MM.1S (cell line): ENCODE measurements at regions not wholly inside any gene's neighbourhood (a gene's known extent, or its start where the extent isn't known, plus 50 kb on each side); places are given as distances from the start of the nearest gene placed in this dataset.

Experiments used
- DNase-seq: peaks from one replicate; pipeline ENCODE4 v3.0.0-alpha.2; 2015
- H2AFZ ChIP-seq: fragments of 300-600 bp; sonication (generic); 2 replicates; pipeline ENCODE4 v1.6.0; 2016; ENCODE audit warnings: antibody characterized with exemption, low read length
- H3F3A ChIP-seq: fragments of 300-600 bp; sonication (generic); 2 replicates; pipeline ENCODE4 v1.6.1; 2016; ENCODE audit warnings: mild to moderate bottlenecking, antibody characterized with exemption, low read length, moderate library complexity, mixed read lengths; ENCODE audit not compliant: insufficient read depth
- H3K27ac ChIP-seq: fragments of 300-600 bp; sonication (generic); 2 replicates; pipeline ENCODE4 v1.5.1; 2016; ENCODE audit warnings: mild to moderate bottlenecking, low read length
- H3K27me3 ChIP-seq: fragments of 300-600 bp; sonication (generic); replicated peaks from 2 replicates; pipeline ENCODE4 v1.6.0; 2016; ENCODE audit warnings: low read length; ENCODE audit not compliant: insufficient read depth
- H3K36me3 ChIP-seq: fragments of 300-600 bp; sonication (generic); replicated peaks from 2 replicates; pipeline ENCODE4 v1.6.1; 2016; ENCODE audit warnings: mild to moderate bottlenecking, low read length, mixed read lengths; ENCODE audit not compliant: insufficient read depth
- H3K4me1 ChIP-seq: fragments of 300-600 bp; sonication (generic); 2 replicates; pipeline ENCODE4 v1.6.1; 2016; ENCODE audit warnings: low read length, mixed read lengths
- H3K4me2 ChIP-seq: fragments of 300-600 bp; sonication (generic); 2 replicates; pipeline ENCODE4 v1.6.0; 2016; ENCODE audit warnings: low read depth, low read length
- H3K4me3 ChIP-seq: fragments of 300-600 bp; sonication (generic); 2 replicates; pipeline ENCODE4 v1.5.1; 2016; ENCODE audit warnings: low read length, mixed read lengths
- H3K79me2 ChIP-seq: fragments of 300-600 bp; sonication (generic); 2 replicates; pipeline ENCODE4 v1.6.1; 2016; ENCODE audit warnings: mixed run types, low read length, mixed read lengths
- H3K9ac ChIP-seq: fragments of 300-600 bp; sonication (generic); 2 replicates; pipeline ENCODE4 v1.6.1; 2016; ENCODE audit warnings: low read length, mixed read lengths
- H3K9me2 ChIP-seq: fragments of 300-600 bp; sonication (generic); replicated peaks from 2 replicates; pipeline ENCODE4 v1.6.1; 2016; ENCODE audit warnings: mild to moderate bottlenecking, low read length, mixed read lengths; ENCODE audit not compliant: insufficient read depth
- H3K9me3 ChIP-seq: fragments of 300-600 bp; sonication (generic); replicated peaks from 2 replicates; pipeline ENCODE4 v1.6.1; 2016; ENCODE audit warnings: mild to moderate bottlenecking, low read length, mixed read lengths; ENCODE audit not compliant: insufficient read depth
- H4K20me1 ChIP-seq: fragments of 300-600 bp; sonication (generic); 2 replicates; pipeline ENCODE4 v1.6.1; 2016; ENCODE audit warnings: mild to moderate bottlenecking, low read length, moderate library complexity, mixed read lengths; ENCODE audit not compliant: insufficient read depth
- CTCF ChIP-seq: fragments of 300-600 bp; sonication (generic); IDR thresholded peaks from 2 replicates; pipeline ENCODE4 v1.5.1; 2016; ENCODE audit warnings: antibody characterized with exemption, low read length, mixed read lengths
- EZH2 ChIP-seq: fragments of 300-600 bp; sonication (generic); optimal IDR thresholded peaks from 2 replicates; pipeline ENCODE3; 2017; ENCODE audit warnings: low read depth, mild to moderate bottlenecking, antibody characterized with exemption, low read length, mixed read lengths
- EZH2phosphoT487 ChIP-seq: fragments of 300-600 bp; sonication (generic); IDR thresholded peaks from 2 replicates; pipeline ENCODE4 v1.6.1; 2018; ENCODE audit warnings: antibody characterized with exemption, low read length

DNA sequence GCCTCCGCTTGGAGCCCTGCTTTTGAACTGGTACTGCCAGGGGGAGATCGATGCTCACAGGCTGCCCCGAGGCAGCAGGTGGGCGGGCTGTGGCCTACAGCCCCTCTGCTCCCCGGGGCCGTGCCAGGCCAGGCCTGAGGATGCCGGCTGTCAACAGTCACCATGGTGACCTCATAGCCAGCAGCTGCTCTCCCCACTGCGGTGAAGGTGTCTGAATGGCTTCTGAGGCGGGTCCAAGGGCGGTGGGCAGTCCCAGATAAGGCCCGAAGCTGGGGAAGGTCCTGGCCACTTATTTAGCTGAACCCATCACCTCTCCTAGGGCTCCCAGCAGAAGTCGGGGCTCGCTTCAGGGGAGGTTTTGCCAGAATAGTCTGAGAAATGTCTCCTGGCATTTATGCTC, 179.3 kb downstream of the ARHGAP12 start:
- no peaks in the 10 kb centered on the region for H3K9me3 ChIP-seq
- no peak overlapping the region for H2AFZ ChIP-seq
- H3K4me1 ChIP-seq, result no peaks in the 10 kb centered on the region
- no peaks in the 10 kb centered on the region for H3K79me2 ChIP-seq
- H3K4me2 ChIP-seq, result no peak overlapping the region
- H3F3A ChIP-seq, result no peaks in the 10 kb centered on the region
- DNase-seq, result no peak
- H3K4me3 ChIP-seq, result no peak overlapping the region
- no peaks in the 10 kb centered on the region for H3K9me2 ChIP-seq
- H3K9ac ChIP-seq, result no peak overlapping the region
- no peaks in the 10 kb centered on the region for H3K27me3 ChIP-seq
- no peaks in the 10 kb centered on the region for H4K20me1 ChIP-seq
- no peaks in the 10 kb centered on the region for H3K36me3 ChIP-seq
- no peak overlapping the region for H3K27ac ChIP-seq
- no peak for TF ChIP-seq EZH2phosphoT487
- TF ChIP-seq EZH2, result no peak

DNA sequence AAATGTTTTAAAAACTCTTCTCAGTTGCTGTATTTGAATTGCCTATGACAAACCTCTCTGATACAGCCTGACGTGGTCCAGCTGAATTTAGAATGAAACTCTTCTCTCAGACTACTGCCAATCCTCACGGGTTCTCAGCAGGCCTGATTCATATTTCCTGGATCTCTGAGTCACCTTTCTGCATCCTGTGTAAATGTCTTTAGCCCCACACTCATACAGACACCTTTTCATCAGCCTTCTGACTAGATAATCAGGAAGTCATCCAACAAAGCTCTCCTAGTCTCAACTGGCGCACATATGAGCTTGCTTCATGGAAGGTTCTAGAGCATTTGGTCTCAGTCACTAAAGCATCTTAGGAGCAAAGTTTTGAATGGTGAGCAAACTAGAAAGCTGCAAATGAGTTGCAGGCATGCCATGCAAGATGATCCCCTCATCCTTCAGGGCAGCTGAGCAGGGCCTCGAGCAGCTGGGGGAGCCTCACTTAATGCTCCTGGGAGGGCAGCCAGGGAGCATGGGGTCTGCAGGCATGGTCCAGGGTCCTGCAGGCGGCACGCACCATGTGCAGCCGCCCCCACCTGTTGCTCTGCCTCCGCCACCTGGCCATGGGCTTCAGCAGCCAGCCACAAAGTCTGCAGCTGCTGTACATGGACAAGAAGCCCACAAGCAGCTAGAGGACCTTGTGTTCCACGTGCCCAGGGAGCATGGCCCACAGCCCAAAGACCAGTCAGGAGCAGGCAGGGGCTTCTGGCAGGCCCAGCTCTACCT, 182.8 kb downstream of the ARHGAP12 start:
- TF ChIP-seq EZH2 (no peak), EZH2phosphoT487 (no peak), CTCF (no peak)
- H3K27me3 ChIP-seq, result no peaks in the 10 kb centered on the region
- H3K4me2 ChIP-seq, result no peak overlapping the region
- no peaks in the 10 kb centered on the region for H3K9me3 ChIP-seq
- H3K4me1 ChIP-seq, result no peaks in the 10 kb centered on the region
- H3F3A ChIP-seq, result no peaks in the 10 kb centered on the region
- no peak overlapping the region for H3K9ac ChIP-seq
- no peaks in the 10 kb centered on the region for H3K36me3 ChIP-seq
- no peak for DNase-seq
- H4K20me1 ChIP-seq, result no peaks in the 10 kb centered on the region
- no peaks in the 10 kb centered on the region for H3K9me2 ChIP-seq
- H2AFZ ChIP-seq, result no peak overlapping the region
- H3K79me2 ChIP-seq, result no peaks in the 10 kb centered on the region
- H3K27ac ChIP-seq, result no peak overlapping the region
- no peak overlapping the region for H3K4me3 ChIP-seq

DNA sequence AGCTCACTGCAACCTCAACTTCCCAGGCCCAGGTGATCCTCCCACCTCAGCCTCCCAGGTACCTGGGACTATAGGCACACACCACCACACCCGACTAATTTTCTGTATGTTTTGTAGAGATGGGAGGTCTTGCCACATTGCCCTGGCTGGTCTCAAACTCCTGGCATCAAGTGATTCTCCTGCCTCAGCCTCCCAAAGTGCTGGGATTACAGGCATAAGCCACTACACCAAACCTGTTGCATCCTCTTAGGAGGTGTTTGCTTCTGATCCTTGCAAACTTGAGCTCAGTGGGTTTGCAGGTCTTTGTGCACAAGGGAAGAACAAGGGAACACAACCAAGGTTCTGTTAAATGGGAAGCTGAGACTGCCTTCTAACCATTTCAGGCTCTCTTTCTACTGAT, 184.6 kb downstream of the ARHGAP12 start:
- Histone ChIP-seq H3K4me3 (no peak overlapping the region), H3K79me2 (no peaks in the 10 kb centered on the region), H3K4me2 (no peak overlapping the region), H3K27me3 (no peaks in the 10 kb centered on the region), H3F3A (no peaks in the 10 kb centered on the region), H3K27ac (no peak overlapping the region), H2AFZ (no peak overlapping the region), H3K4me1 (no peaks in the 10 kb centered on the region), H3K9me3 (no peaks in the 10 kb centered on the region), H3K36me3 (no peaks in the 10 kb centered on the region), H4K20me1 (no peaks in the 10 kb centered on the region), H3K9ac (no peak overlapping the region), H3K9me2 (no peaks in the 10 kb centered on the region)
- TF ChIP-seq EZH2 (no peak), CTCF (no peak), EZH2phosphoT487 (no peak)
- DNase-seq, result no peak

DNA sequence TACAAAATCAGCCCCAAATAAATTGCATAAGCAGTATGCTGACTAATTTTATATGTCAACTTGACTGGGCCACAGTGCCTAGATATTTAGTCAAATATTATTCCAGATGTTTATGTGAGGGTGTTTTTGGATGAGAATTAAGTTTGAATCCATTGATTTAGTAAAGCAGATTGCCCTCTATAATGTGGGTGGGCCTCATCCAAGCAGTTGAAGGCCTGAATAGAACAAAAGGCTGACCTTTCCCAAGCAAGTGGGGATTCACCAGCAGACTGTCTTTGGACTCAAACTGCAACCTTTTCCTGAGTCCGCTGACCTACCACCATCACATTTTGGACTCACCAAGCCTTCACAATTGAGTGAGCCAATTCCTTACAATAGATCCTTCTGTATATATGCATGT, 186.4 kb downstream of the ARHGAP12 start:
- no peak overlapping the region for H3K4me3 ChIP-seq
- H3K9ac ChIP-seq, result no peak overlapping the region
- H3K27ac ChIP-seq, result no peak overlapping the region
- H3K27me3 ChIP-seq, result no peaks in the 10 kb centered on the region
- H4K20me1 ChIP-seq, result no peaks in the 10 kb centered on the region
- no peaks in the 10 kb centered on the region for H3K4me1 ChIP-seq
- no peaks in the 10 kb centered on the region for H3K36me3 ChIP-seq
- TF ChIP-seq CTCF (no peak), EZH2phosphoT487 (no peak), EZH2 (no peak)
- H3F3A ChIP-seq, result no peaks in the 10 kb centered on the region
- H3K4me2 ChIP-seq, result no peak overlapping the region
- H2AFZ ChIP-seq, result no peak overlapping the region
- H3K9me2 ChIP-seq, result no peaks in the 10 kb centered on the region
- H3K9me3 ChIP-seq, result no peaks in the 10 kb centered on the region
- no peak for DNase-seq
- H3K79me2 ChIP-seq, result no peaks in the 10 kb centered on the region
